Endothelial cell of umbilical vein (primary cell): ENCODE measurements at regions not wholly inside any gene's neighbourhood (a gene's known extent, or its start where the extent isn't known, plus 50 kb on each side); places are given as distances from the start of the nearest gene placed in this dataset.
A peak's percentile ranks its signal among the peaks of the same experiment; 100 is the strongest.

Experiments used
- BruUV-seq: library from RNA; stranded (reverse); fragments of 400-500 nt; replicated peaks from 2 replicates; lab custom pipeline; 2021; lab: Mats Ljungman, UMichigan
- CTCF ChIA-PET: fragments of 300-600, 350-600 bp; sonication (Branson Sonifier 250); formaldehyde crosslinking; loops from one replicate; lab custom pipeline; 2021; ENCODE audit warnings: antibody characterized with exemption, inconsistent platforms; lab: Charles Lee
- POLR2A ChIA-PET: fragments of 300-600, 350-600 bp; sonication (Branson Sonifier 250); formaldehyde crosslinking; loops from one replicate; lab custom pipeline; 2021; ENCODE audit warnings: antibody characterized with exemption, inconsistent platforms; lab: Charles Lee
- DNase-seq: peaks from one replicate; pipeline ENCODE4 v3.0.0-alpha.2; 2011; ENCODE audit warnings: low read depth, low spot score
- FAIRE-seq: peaks from 2 replicates; lab custom pipeline; 2011; peaks lifted over from hg19 to GRCh38; lab: Jason Lieb, UNC
- H2AFZ ChIP-seq: 2 replicates; pipeline ENCODE4 v1.6.0; 2012; ENCODE audit warnings: low read depth, low read length, control low read depth, inconsistent platforms
- H3K27ac ChIP-seq: 2 replicates; pipeline ENCODE4 v1.5.1; 2011; ENCODE audit warnings: low read depth, mild to moderate bottlenecking, control low read depth, low read length, moderate library complexity; ENCODE audit not compliant: insufficient read depth
- H3K27me3 ChIP-seq, 2 experiments: 2 replicates each; pipeline versions ENCODE4 v1.6.0 to v1.6.1; 2011; ENCODE audit warnings: low read length in 2 of 2, mixed read lengths in 1 of 2; ENCODE audit not compliant: control insufficient read depth in 2 of 2, insufficient read depth in 2 of 2
- H3K36me3 ChIP-seq, 2 experiments: 2 replicates in 1 of 2; 3 replicates in 1 of 2; pipeline ENCODE4 v1.5.1; 2011; ENCODE audit warnings: low read length in 2 of 2, mild to moderate bottlenecking in 1 of 2, moderate library complexity in 1 of 2; ENCODE audit not compliant: control insufficient read depth in 2 of 2, insufficient read depth in 2 of 2; ENCODE audit errors: extremely low read depth in 1 of 2
- H3K4me1 ChIP-seq: 3 replicates; pipeline ENCODE4 v1.5.1; 2011; ENCODE audit warnings: mild to moderate bottlenecking, low read length; ENCODE audit not compliant: control insufficient read depth, insufficient read depth; ENCODE audit errors: extremely low read depth
- H3K4me2 ChIP-seq: 2 replicates; pipeline ENCODE4 v1.6.1; 2011; ENCODE audit warnings: low read length, control low read depth, mixed read lengths; ENCODE audit not compliant: insufficient read depth
- H3K4me3 ChIP-seq, 3 experiments: fragments of 200-600 bp in 1 of 3; sonication (generic), shearing (Covaris generic) in 1 of 3; replicated peaks in 1 of 3; 2 replicates each; pipeline ENCODE4 v1.5.1; 2011 to 2016; ENCODE audit warnings: control low read depth in 3 of 3, low read length in 3 of 3, mild to moderate bottlenecking in 2 of 3, inconsistent platforms in 1 of 3, low read depth in 1 of 3, moderate library complexity in 1 of 3; ENCODE audit not compliant: insufficient read depth in 1 of 3
- H3K79me2 ChIP-seq: 2 replicates; pipeline ENCODE4 v1.6.0; 2012; ENCODE audit warnings: low read length, inconsistent platforms; ENCODE audit not compliant: control insufficient read depth, insufficient read depth
- H3K9ac ChIP-seq: replicated peaks from 2 replicates; pipeline ENCODE3; 2011; ENCODE audit warnings: low read length, control low read depth; ENCODE audit not compliant: insufficient read depth; ENCODE audit errors: extremely low read depth
- H3K9me1 ChIP-seq: replicated peaks from 3 replicates; pipeline ENCODE4 v1.6.0; 2011; ENCODE audit warnings: mild to moderate bottlenecking, low read length; ENCODE audit not compliant: control insufficient read depth, insufficient read depth; ENCODE audit errors: extremely low read depth
- H3K9me3 ChIP-seq: replicated peaks from 2 replicates; pipeline ENCODE4 v1.5.1; 2012; ENCODE audit warnings: low read length, inconsistent platforms; ENCODE audit not compliant: control insufficient read depth, insufficient read depth
- H4K20me1 ChIP-seq: replicated peaks from 2 replicates; pipeline ENCODE3; 2011; ENCODE audit warnings: mild to moderate bottlenecking, low read length; ENCODE audit not compliant: control insufficient read depth, insufficient read depth; ENCODE audit errors: extremely low read depth
- CTCF ChIP-seq, 2 donors: IDR thresholded peaks; 1 replicate in 1 of 2; 2 replicates in 1 of 2; pipeline ENCODE4 v1.5.1; 2011; ENCODE audit warnings: low read length in 2 of 2, mild to moderate bottlenecking in 2 of 2, moderate library complexity in 2 of 2, control low read depth in 1 of 2, inconsistent platforms in 1 of 2, low read depth in 1 of 2; ENCODE audit not compliant: insufficient read depth in 1 of 2; ENCODE audit errors: extremely low read depth in 1 of 2
- EZH2 ChIP-seq: IDR thresholded peaks from 2 replicates; pipeline ENCODE4 v1.6.1; 2012; ENCODE audit warnings: borderline replicate concordance, low read depth, mild to moderate bottlenecking, moderate library complexity, low read length, inconsistent platforms; ENCODE audit not compliant: severe bottlenecking
- dilution Hi-C: fragments of 300-500 bp; cut with MboI; formaldehyde crosslinking; loops from one replicate; pipeline ENCODE4 v1.15.0; 2019; ENCODE audit warnings: low sequenced_read_pairs; ENCODE audit not compliant: extremely low pct_ligation_motif_present
- intact Hi-C: fragments of 100-400 bp; cut with micrococcal nuclease; formaldehyde crosslinking; loops from one replicate; pipeline ENCODE4 v1.10.0; 2022

- FAIRE-seq (no peak), DNase-seq (peak; percentile 26)
- no peaks in the 10 kb centered on the region for H3K79me2 ChIP-seq
- intact Hi-C loops (no loop called here), dilution Hi-C loops (no loop called here)
- no peaks in the 10 kb centered on the region for H3K36me3 ChIP-seq
- ChIA-PET CTCF (interaction anchor here (0.6 to 1.9 kb wide), 15 partner anchors 10 to 669 kb away, joined by 3 to 17 read pairs (median 4); no protein-coding TSS in a partner anchor), POLR2A (no interaction called here)
- no peak overlapping the region for H2AFZ ChIP-seq
- H3K9ac ChIP-seq, result no peak overlapping the region
- no peaks in the 10 kb centered on the region for H3K9me3 ChIP-seq
- H3K27ac ChIP-seq, result no peak overlapping the region
- no peaks in the 10 kb centered on the region for H3K4me1 ChIP-seq
- no peaks in the 10 kb centered on the region for H3K9me1 ChIP-seq
- peaks cover 4 to 6% of the 10 kb centered on the region in 2 experiments for H3K27me3 ChIP-seq
- no peak overlapping the region for H3K4me3 ChIP-seq
- H4K20me1 ChIP-seq, result no peaks in the 10 kb centered on the region
- peak in 1 of 2 donors; percentile 32 for TF ChIP-seq CTCF (IDR thresholded peaks at IDR 0.05; ENCODE audit: extremely low read depth in 1 of 2, insufficient read depth in 1 of 2, low read depth in 1 of 2, low read length in 2 of 2)
- no peak for TF ChIP-seq EZH2
- no TSS peak for BruUV-seq
- H3K4me2 ChIP-seq, result no peak overlapping the region
Observed at GRCh38 chr16:87233928-87234327, 83.3 kb downstream of the C16orf95 start.

- no peak overlapping the region for H3K9ac ChIP-seq
- H2AFZ ChIP-seq, result no peak overlapping the region
- peaks cover 4 to 6% of the 10 kb centered on the region in 2 experiments for H3K27me3 ChIP-seq
- ChIA-PET CTCF (interaction anchor here (0.6 to 1.9 kb wide), 16 partner anchors 9 to 670 kb away, joined by 3 to 17 read pairs (median 4); no protein-coding TSS in a partner anchor), POLR2A (no interaction called here)
- no peak overlapping the region for H3K4me3 ChIP-seq
- intact Hi-C loops, result no loop called here
- dilution Hi-C loops, result no loop called here
- no peaks in the 10 kb centered on the region for H3K36me3 ChIP-seq
- BruUV-seq, result no TSS peak
- DNase-seq (no peak), FAIRE-seq (no peak)
- no peaks in the 10 kb centered on the region for H4K20me1 ChIP-seq
- H3K9me1 ChIP-seq, result no peaks in the 10 kb centered on the region
- TF ChIP-seq EZH2, result no peak
- TF ChIP-seq CTCF (IDR thresholded peaks at IDR 0.05; ENCODE audit: extremely low read depth in 1 of 2, insufficient read depth in 1 of 2, low read depth in 1 of 2, low read length in 2 of 2), result no peak
- H3K4me1 ChIP-seq, result no peaks in the 10 kb centered on the region
- no peaks in the 10 kb centered on the region for H3K79me2 ChIP-seq
- H3K27ac ChIP-seq, result no peak overlapping the region
- H3K9me3 ChIP-seq, result no peaks in the 10 kb centered on the region
- H3K4me2 ChIP-seq, result no peak overlapping the region
Observed at GRCh38 chr16:87234601-87235000, 82.6 kb downstream of the C16orf95 start.
